Neural cell (in vitro differentiated cells): ENCODE measurements at regions not wholly inside any gene's neighbourhood (a gene's known extent, or its start where the extent isn't known, plus 50 kb on each side); places are given as distances from the start of the nearest gene placed in this dataset.

Source experiments
- EP300 ChIP-seq: fragments of 450-650 bp; conservative IDR thresholded peaks from 2 replicates; pipeline ENCODE4 v1.6.1; 2014; ENCODE audit warnings: antibody characterized with exemption, mild to moderate bottlenecking, moderate library complexity; ENCODE audit not compliant: poor library complexity, severe bottlenecking
- EZH2 ChIP-seq: fragments of 200-600, 300-800 bp; shearing (Covaris generic), sonication (generic); IDR thresholded peaks from 2 replicates; pipeline ENCODE4 v1.6.1; 2014; ENCODE audit warnings: antibody characterized with exemption, low read length, borderline replicate concordance, mild to moderate bottlenecking; ENCODE audit not compliant: insufficient read depth, poor library complexity, severe bottlenecking
- POLR2AphosphoS5 ChIP-seq: IDR thresholded peaks from 2 replicates; pipeline ENCODE4 v1.6.1; 2012
- RAD21 ChIP-seq: fragments of 450-650 bp; conservative IDR thresholded peaks from 2 replicates; pipeline ENCODE4 v1.6.1; 2014; ENCODE audit warnings: antibody characterized with exemption, mild to moderate bottlenecking, moderate library complexity
- TAF1 ChIP-seq: IDR thresholded peaks from 2 replicates; pipeline ENCODE4 v1.6.1; 2012; ENCODE audit warnings: low read depth
- TF ChIP-seq, protein P1 (sequence below): fragments of 450-650 bp; IDR thresholded peaks from 2 replicates; pipeline ENCODE4 v1.5.1; 2014; ENCODE audit warnings: antibody characterized with exemption, mild to moderate bottlenecking, moderate library complexity; ENCODE audit not compliant: poor library complexity, severe bottlenecking
- TF ChIP-seq, protein P2 (sequence below): IDR thresholded peaks from 2 replicates; pipeline ENCODE4 v1.6.1; 2012; ENCODE audit warnings: borderline replicate concordance

DNA sequence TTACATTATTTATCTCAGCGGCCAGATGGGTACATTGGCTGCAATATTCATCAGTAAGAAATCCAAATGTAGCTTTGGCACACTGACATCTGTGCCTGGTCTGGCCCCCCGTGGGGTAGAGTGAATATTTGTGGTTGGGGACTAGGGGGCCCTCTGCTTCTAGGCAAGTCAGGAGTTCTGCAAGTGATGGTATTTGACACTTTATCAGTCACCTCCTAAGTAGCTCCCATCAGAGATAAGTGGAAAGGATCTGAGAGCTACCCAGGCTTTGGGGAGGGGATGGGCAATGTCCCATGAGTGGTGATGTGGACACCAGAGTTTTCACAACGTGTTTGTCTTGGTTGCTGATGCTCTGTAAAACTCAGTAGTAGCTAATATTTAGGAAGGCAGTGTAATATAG, 609.9 kb upstream of the RBFOX1 start:
- TF ChIP-seq, protein P1, sequence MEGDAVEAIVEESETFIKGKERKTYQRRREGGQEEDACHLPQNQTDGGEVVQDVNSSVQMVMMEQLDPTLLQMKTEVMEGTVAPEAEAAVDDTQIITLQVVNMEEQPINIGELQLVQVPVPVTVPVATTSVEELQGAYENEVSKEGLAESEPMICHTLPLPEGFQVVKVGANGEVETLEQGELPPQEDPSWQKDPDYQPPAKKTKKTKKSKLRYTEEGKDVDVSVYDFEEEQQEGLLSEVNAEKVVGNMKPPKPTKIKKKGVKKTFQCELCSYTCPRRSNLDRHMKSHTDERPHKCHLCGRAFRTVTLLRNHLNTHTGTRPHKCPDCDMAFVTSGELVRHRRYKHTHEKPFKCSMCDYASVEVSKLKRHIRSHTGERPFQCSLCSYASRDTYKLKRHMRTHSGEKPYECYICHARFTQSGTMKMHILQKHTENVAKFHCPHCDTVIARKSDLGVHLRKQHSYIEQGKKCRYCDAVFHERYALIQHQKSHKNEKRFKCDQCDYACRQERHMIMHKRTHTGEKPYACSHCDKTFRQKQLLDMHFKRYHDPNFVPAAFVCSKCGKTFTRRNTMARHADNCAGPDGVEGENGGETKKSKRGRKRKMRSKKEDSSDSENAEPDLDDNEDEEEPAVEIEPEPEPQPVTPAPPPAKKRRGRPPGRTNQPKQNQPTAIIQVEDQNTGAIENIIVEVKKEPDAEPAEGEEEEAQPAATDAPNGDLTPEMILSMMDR = no peak
- TF ChIP-seq POLR2AphosphoS5 (no peak), RAD21 (no peak), EZH2 (no peak), EP300 (no peak), TAF1 (no peak)
- TF ChIP-seq, protein P2, sequence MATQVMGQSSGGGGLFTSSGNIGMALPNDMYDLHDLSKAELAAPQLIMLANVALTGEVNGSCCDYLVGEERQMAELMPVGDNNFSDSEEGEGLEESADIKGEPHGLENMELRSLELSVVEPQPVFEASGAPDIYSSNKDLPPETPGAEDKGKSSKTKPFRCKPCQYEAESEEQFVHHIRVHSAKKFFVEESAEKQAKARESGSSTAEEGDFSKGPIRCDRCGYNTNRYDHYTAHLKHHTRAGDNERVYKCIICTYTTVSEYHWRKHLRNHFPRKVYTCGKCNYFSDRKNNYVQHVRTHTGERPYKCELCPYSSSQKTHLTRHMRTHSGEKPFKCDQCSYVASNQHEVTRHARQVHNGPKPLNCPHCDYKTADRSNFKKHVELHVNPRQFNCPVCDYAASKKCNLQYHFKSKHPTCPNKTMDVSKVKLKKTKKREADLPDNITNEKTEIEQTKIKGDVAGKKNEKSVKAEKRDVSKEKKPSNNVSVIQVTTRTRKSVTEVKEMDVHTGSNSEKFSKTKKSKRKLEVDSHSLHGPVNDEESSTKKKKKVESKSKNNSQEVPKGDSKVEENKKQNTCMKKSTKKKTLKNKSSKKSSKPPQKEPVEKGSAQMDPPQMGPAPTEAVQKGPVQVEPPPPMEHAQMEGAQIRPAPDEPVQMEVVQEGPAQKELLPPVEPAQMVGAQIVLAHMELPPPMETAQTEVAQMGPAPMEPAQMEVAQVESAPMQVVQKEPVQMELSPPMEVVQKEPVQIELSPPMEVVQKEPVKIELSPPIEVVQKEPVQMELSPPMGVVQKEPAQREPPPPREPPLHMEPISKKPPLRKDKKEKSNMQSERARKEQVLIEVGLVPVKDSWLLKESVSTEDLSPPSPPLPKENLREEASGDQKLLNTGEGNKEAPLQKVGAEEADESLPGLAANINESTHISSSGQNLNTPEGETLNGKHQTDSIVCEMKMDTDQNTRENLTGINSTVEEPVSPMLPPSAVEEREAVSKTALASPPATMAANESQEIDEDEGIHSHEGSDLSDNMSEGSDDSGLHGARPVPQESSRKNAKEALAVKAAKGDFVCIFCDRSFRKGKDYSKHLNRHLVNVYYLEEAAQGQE = no peak
